ENCODE measurements at regions not wholly inside any gene's neighbourhood (a gene's known extent, or its start where the extent isn't known, plus 50 kb on each side); places are given as distances from the start of the nearest gene placed in this dataset.
A peak's percentile ranks its signal among the peaks of the same experiment; 100 is the strongest.

GRCh38 chr12:93149229-93149628 is 220.1 kb upstream of the EEA1 start:
- Histone ChIP-seq H3K4me3 (ENCODE audit: low read depth, low read length) (no peak overlapping the region), H3K9me3 (ENCODE audit: control insufficient read depth, insufficient read depth, low read depth, low read length) (no peaks in the 10 kb centered on the region), H3K36me3 (ENCODE audit: control insufficient read depth in 2 of 2, insufficient read depth in 1 of 2, low read length in 2 of 2) (no peaks in the 10 kb centered on the region), H3K27ac (ENCODE audit: extremely low read depth, low read depth, low read length) (no peak overlapping the region), H3K4me1 (ENCODE audit: control insufficient read depth, insufficient read depth, low read length) (peaks cover 4% of the 10 kb centered on the region; the same call in 1 of the 2 replicates)
- TF ChIP-seq ZBTB21 (tag by site-specific recombination; IDR thresholded peaks at IDR 0.05) = no peak
- TF ChIP-seq ZNF571 (tag by site-specific recombination; IDR thresholded peaks at IDR 0.05) = no peak
- TF ChIP-seq GLIS1 (tag by site-specific recombination; IDR thresholded peaks at IDR 0.05) = peak; percentile 89
- TF ChIP-seq ZFP41 (tag by site-specific recombination; IDR thresholded peaks at IDR 0.05; ENCODE audit: borderline replicate concordance) = no peak
- TF ChIP-seq ZBTB17 (tag by site-specific recombination; IDR thresholded peaks at IDR 0.05) = 0 out of 2 replicates have a peak, but pooled peaks have one; percentile 25
- TF ChIP-seq ZNF629 (tag by site-specific recombination; IDR thresholded peaks at IDR 0.05) = no peak
- no peak for TF ChIP-seq ZNF677 (tag by site-specific recombination; IDR thresholded peaks at IDR 0.05)
- TF ChIP-seq ZNF19 (tag by site-specific recombination; IDR thresholded peaks at IDR 0.05; ENCODE audit: low read depth) = no peak
- ChIA-PET POLR2A (no interaction called here), CTCF (no interaction called here)

GRCh38 chr12:93151079-93151762 is 222.1 kb upstream of the EEA1 start:
- peaks cover 14% of the 10 kb centered on the region for H3K4me1 ChIP-seq (ENCODE audit: control insufficient read depth, insufficient read depth, low read length)
- no peak overlapping the region for H3K4me3 ChIP-seq (ENCODE audit: low read depth, low read length)
- no peaks in the 10 kb centered on the region for H3K9me3 ChIP-seq (ENCODE audit: control insufficient read depth, insufficient read depth, low read depth, low read length)
- H3K36me3 ChIP-seq (ENCODE audit: control insufficient read depth in 2 of 2, insufficient read depth in 1 of 2, low read length in 2 of 2) = no peaks in the 10 kb centered on the region
- ChIA-PET POLR2A (no interaction called here), CTCF (no interaction called here)
- H3K27ac ChIP-seq (ENCODE audit: extremely low read depth, low read depth, low read length) = no peak overlapping the region
- no peak for TF ChIP-seq ZFHX2 (tag by site-specific recombination; conservative IDR thresholded peaks at IDR 0.05)

GRCh38 chr12:93152617-93153016 is 223.5 kb upstream of the EEA1 start:
- Histone ChIP-seq H3K36me3 (ENCODE audit: control insufficient read depth in 2 of 2, insufficient read depth in 1 of 2, low read length in 2 of 2) (no peaks in the 10 kb centered on the region), H3K4me1 (ENCODE audit: control insufficient read depth, insufficient read depth, low read length) (peaks cover 10% of the 10 kb centered on the region), H3K27ac (ENCODE audit: extremely low read depth, low read depth, low read length) (no peak overlapping the region), H3K9me3 (ENCODE audit: control insufficient read depth, insufficient read depth, low read depth, low read length) (no peaks in the 10 kb centered on the region), H3K4me3 (ENCODE audit: low read depth, low read length) (no peak overlapping the region)
- no peak for TF ChIP-seq ZNF585B (tag by site-specific recombination; IDR thresholded peaks at IDR 0.05)
- TF ChIP-seq ZNF302 (tag by site-specific recombination; IDR thresholded peaks at IDR 0.05; ENCODE audit: low read depth) = no peak
- no peak for TF ChIP-seq ZNF513 (tag by site-specific recombination; IDR thresholded peaks at IDR 0.05)
- no peak for TF ChIP-seq ZBTB7A (tag by site-specific recombination; IDR thresholded peaks at IDR 0.05; ENCODE audit: low read depth)
- no peak for TF ChIP-seq WT1 (tag by site-specific recombination; IDR thresholded peaks at IDR 0.05)
- TF ChIP-seq ZNF654 (tag by site-specific recombination; IDR thresholded peaks at IDR 0.05; ENCODE audit: low read depth) = no peak
- TF ChIP-seq ZNF274 (IDR thresholded peaks at IDR 0.05; ENCODE audit: low read length) = no peak
- no peak for TF ChIP-seq ZNF274 (tag by site-specific recombination; IDR thresholded peaks at IDR 0.05; ENCODE audit: borderline replicate concordance)
- no peak for TF ChIP-seq SP2 (tag by site-specific recombination; IDR thresholded peaks at IDR 0.05)
- no peak for TF ChIP-seq ZBTB11 (tag by site-specific recombination; conservative IDR thresholded peaks at IDR 0.05; ENCODE audit: low read depth)
- no peak for TF ChIP-seq ZNF18 (tag by site-specific recombination; IDR thresholded peaks at IDR 0.05)
- TF ChIP-seq ZNF610 (tag by site-specific recombination; IDR thresholded peaks at IDR 0.05; ENCODE audit: borderline replicate concordance) = no peak
- TF ChIP-seq ZNF830 (tag by site-specific recombination; IDR thresholded peaks at IDR 0.05; ENCODE audit: low read depth) = no peak
- ChIA-PET POLR2A (no interaction called here), CTCF (interaction anchor here (0.6 kb wide), 1 partner anchor 48 kb away, joined by 3 read pairs; no protein-coding TSS in a partner anchor)

Data from HEK293 (cell line).